ENCODE measurements at regions not wholly inside any gene's neighbourhood (a gene's known extent, or its start where the extent isn't known, plus 50 kb on each side); places are given as distances from the start of the nearest gene placed in this dataset.

DNA sequence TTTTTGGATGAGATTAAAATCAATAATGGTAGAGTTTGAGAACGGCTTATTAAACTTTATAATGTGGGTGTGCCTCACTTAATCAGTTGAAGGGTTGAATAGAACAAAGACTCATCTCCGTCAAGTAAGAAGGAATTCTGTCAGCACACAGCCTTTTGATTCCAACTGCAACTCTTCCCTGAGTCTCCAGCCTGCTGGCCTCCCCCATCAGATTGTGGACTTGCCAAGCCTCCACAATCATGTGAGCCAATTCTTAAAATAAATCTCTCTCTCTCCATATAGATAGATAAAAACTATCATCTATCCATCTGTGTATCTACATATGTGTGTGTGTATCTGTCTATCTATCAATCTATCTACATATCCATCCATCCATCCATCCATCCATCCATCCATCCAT lies 127.4 kb upstream of the BTG1 start:
- no peak for TF ChIP-seq ZNF274 (IDR thresholded peaks at IDR 0.05; ENCODE audit: low read depth, low read length)
- no peak for TF ChIP-seq POLR2A (IDR thresholded peaks at IDR 0.05; ENCODE audit: borderline replicate concordance, extremely low read depth, insufficient read depth, insufficient read length)
- TF ChIP-seq, protein P1, sequence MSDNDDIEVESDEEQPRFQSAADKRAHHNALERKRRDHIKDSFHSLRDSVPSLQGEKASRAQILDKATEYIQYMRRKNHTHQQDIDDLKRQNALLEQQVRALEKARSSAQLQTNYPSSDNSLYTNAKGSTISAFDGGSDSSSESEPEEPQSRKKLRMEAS (IDR thresholded peaks at IDR 0.05): no peak
- no peak for TF ChIP-seq POLR2AphosphoS5 (IDR thresholded peaks at IDR 0.05; ENCODE audit: low read depth, low read length)
- no peak for TF ChIP-seq EGR1 (IDR thresholded peaks at IDR 0.05; ENCODE audit: low read depth)
- TF ChIP-seq, protein P2, sequence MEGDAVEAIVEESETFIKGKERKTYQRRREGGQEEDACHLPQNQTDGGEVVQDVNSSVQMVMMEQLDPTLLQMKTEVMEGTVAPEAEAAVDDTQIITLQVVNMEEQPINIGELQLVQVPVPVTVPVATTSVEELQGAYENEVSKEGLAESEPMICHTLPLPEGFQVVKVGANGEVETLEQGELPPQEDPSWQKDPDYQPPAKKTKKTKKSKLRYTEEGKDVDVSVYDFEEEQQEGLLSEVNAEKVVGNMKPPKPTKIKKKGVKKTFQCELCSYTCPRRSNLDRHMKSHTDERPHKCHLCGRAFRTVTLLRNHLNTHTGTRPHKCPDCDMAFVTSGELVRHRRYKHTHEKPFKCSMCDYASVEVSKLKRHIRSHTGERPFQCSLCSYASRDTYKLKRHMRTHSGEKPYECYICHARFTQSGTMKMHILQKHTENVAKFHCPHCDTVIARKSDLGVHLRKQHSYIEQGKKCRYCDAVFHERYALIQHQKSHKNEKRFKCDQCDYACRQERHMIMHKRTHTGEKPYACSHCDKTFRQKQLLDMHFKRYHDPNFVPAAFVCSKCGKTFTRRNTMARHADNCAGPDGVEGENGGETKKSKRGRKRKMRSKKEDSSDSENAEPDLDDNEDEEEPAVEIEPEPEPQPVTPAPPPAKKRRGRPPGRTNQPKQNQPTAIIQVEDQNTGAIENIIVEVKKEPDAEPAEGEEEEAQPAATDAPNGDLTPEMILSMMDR (IDR thresholded peaks at IDR 0.05 in 2 of 3, conservative IDR thresholded peaks at IDR 0.05 in 1 of 3; ENCODE audit: borderline replicate concordance in 1 of 3, insufficient read depth in 1 of 3, low read depth in 2 of 3, low read length in 2 of 3): no peak

Data from HCT116 (cell line).